DMS153 treated with DMSO at 0.1 percent for 48 hours (cell line): ENCODE measurements at regions not wholly inside any gene's neighbourhood (a gene's known extent, or its start where the extent isn't known, plus 50 kb on each side); places are given as distances from the start of the nearest gene placed in this dataset.

Source experiments
- DNase-seq: peaks from one replicate; lab custom pipeline; 2025; ENCODE audit not compliant: unreplicated experiment; lab: John Stamatoyannopoulos, UW

DNA sequence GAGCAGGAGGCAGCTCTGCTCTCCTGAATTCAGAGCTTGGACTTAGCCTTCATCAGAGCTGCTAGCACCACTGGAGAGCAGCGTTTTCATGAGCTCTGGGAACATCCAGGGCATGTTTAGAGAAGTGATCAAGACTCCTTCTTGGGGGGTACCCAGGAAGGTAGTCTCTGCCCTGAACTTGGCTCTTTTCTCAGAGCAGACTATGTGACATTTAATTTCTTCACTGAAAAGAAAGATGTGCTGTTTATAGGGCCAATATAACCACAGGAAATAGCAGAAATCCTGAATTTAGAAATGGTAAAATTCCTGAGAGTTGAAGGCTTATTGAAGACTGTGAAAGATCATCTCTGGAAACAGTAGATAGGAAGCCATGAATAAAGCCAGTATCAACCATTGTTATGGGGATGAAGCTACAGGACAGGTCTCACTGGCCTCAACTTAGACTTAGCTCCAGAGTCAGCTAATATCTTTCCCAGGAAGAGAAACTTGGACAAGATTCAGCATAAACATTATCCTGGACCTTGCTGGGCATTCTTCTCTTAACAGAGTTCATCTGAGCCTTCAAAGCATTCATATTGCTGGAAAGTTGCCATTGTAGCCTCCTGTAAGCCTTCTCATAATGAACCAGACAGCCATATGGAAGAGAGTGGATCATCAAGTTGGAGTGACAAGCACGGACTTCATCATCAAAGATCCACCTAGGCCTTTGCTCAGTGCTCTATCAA lies 386.6 kb upstream of the THBS1 start:
- DNase-seq, result no peak

DNA sequence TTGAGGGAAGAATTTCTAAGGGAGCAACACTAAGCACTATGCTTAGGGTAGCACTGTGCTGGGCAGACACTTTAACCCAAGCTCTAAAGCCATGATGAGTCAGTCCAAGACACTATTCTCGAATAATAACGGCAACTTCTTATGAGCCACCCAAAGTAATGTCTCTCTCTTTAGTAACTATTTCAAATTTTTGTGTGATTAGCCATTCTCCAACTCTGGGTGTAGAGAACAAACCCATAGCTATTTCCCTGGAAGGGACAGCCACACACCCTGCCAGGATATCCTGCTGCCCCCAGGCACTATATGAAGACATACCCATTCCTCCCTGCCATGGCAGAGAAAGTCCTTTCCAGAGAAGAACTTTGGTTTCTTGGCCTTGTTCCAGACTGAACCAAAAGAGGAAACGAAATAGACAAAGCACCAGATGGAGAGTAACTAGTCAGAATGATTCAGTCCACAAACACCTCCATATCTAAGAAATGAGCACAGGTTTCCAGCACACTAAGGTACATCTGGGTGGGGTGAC lies 384.9 kb upstream of the THBS1 start:
- no peak for DNase-seq

DNA sequence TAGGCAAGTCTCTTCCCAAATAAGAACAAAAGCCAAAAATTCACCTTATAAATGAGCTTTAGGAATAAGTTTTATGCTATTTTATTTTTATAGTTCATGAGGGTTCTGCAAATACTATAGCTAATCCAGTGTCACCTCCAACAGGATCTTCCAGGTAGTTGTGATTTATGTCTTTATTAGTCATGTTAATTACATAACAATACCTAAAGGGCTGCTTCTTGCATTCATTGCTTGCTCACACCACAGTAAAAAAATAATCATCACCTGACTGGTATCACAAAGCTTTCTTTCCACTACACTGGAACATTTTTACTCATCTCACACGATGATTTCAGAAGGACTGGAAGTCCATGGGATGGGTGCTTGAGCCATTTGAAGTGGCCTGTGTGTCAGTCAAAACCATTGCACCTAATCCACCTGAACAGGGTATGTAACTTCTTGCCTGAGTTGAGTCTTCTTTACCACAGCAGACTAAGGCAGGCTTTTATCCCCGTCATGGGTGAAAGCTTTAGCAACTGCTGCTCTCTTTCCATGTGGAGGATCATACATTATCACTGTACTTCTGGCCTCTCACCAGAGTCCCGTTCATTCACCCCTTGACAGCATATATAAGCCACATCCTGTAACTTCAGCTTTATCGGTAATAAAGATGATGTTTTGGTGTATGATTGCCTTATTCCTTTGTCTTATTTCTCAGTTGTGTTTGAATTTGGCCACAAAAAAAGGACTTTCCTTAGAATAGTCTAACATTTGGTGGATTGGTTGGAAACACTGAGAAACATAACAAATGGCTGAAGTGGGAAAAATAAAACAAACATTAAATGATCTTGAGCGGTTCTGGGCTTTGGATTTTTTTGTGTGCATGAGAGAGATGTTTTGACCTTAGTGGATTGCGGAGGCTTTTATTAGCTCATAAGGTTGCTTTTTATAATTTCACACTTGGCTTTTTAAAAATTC lies 382.6 kb upstream of the THBS1 start:
- DNase-seq, result no peak

DNA sequence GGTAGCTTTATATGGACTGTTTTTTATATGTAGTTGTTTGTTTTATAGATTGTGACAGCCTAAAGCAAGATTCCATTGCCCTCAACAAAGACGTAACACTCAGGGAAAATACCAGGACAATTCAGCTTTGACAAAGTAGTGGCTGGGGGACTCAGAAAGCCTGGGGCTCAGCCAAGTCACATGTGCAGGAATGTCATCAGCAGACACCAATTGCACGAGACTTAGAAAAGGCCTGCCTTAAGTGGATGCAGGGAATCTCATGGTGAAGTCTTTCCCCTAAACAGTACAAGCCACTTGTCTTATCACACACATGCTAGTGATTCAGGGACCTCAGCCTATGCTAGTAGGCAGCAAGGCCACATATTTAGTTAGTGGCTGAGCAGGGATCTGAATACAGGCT lies 381.8 kb upstream of the THBS1 start:
- no peak for DNase-seq

DNA sequence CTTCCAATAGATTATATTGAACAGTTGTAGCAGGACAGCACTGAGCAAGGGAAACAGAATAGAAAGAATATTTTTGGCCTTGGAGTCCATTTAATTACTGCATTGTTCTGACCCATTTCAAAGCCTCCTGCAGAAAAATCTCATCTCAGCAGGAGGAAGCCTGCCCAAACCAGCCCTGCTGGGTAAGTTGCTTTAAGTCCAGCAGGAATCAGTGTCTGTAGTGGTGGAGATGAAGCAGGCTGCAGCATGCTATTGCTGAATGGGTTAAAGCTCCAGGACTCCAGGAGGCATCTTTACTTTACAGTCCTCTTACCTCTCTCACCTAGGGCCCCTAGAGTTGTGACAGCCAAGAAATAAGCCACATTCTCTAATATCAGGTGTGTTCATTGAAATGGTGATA lies 380.3 kb upstream of the THBS1 start:
- no peak for DNase-seq

DNA sequence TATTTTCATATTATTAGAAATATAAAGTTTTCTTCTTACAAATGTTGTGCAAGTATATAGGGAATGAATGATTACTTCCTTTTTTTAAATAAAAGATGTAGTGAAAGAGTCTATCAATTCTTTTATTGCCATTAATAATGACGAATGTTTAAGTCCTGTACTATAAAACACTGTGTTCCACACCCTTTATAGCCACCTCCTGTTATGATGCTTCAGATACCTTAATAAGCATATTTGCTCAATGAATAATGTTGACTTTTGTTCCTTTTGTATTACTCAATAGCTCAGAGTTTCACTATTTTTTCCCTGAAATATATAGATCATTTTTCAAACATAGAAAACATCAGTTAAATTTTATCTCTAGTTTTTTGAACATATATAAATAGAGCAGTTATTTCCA lies 378.2 kb upstream of the THBS1 start:
- no peak for DNase-seq

DNA sequence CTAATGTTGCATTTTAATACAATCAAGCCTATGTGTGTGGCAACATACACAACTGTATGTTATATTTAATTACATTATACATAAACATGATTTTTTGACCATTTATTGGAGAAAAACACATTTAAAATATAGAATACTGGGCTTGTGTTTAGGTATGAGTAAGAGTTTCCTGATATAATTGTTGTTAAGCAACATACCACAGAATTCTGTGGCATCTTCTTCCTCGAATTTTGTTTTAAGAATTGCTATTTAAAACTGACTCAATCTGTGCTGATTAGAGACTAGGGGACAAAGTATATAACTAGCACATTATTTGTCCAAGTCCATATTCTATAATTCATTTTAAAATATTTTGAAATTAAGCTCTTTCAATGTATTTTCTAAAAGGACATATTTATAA lies 376.8 kb upstream of the THBS1 start:
- no peak for DNase-seq

DNA sequence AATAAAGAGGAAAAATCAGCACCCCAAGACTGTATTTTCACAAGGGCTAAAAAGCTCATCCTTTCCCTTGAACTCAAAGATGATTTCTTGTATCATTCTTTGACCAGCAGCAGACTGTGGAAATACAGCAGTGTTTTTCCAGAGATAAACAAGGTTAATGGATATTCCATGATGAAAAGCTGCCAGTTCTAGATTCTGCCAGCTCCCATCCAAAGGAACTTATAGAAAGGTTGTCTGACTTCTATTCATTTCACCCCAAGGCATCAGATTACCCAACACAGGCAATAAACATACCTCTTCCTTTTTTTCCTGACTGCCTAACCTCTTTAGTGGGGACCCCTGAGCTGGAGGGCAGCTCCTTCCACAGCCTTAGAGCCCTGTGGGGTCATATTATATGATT lies 375.8 kb upstream of the THBS1 start:
- no peak for DNase-seq

DNA sequence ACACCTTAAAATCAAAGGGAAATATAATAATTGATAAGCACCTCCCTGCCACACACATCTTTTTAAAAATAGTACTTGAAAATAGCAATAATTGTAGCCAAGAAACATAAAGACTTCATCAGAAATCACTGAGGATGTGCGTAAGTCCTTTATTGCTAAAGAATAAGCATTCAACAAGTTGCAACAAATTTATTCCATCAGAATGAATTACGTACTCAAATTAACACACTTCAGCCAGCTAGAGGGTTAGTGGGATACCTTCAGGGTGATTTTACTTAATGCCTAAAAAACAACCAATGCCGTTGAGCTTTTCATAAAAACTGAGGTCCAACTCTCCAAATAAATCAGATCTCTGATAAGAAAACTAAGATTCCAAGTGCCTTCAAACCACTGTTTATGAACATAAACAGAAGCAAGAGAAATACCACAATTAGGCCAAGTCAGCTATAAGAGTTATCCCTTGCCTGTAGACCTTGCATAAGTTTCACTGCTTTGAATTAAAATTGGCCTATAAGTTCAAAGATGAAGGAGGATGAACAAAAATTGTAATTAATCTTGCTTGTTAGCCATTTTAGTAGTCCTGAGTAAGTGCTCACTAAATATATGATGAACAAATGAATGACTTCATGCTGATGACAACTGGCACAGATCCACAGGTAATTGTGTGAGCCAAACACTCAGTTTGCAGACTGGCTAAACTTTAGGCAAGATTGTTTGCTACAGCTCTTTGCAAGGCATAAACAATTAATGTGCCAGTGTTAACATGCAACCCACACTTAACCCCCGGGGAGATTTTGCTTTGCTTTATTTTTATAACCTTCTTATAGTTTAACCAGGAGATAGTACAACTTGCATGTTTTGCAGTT lies 375.1 kb upstream of the THBS1 start:
- DNase-seq, result no peak

DNA sequence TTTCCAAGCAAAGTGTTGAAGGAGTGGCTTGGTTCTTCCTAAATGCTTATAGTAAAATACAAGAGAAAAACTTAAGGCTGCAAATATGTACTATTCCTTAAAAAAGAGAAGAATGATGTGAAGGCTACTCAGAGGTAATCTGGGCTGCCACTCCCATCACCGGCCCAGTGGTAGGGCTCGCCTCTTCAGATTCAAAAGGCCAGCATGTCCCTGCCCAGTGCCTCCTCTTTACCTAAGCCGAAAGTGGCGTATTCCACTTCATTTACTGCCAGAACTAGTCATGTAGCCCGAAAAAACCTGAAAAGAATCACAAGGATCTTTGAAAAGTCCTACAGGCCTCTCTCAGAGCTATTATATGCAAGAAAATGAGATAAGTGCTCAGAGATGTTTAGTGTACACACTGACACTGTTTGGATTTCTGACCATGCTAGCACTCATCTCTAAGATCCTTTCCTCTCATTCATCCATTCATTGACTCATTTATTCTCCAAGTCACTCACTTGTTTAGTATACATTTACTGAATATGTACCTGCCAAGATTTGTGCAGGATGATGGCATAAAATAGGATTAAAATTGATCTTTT lies 373.3 kb upstream of the THBS1 start:
- no peak for DNase-seq

DNA sequence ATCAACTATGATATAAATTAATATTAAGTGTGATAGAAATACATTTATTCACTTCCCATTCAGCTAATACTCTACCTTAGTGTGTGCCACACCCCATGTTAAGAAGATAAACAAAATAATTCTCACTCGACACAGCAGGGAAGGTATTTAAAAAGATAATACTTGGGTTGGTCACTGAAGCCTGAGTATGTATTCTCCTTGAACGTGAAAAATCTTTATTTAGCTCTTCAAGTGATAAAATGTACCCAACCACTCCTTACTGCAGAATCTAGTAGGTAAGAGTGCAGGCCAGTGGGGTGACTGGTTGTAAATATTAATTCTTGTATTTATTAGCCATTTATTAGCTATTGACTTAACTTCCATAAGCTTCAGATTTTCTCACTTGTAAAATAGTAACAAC lies 372.7 kb upstream of the THBS1 start:
- DNase-seq, result no peak

DNA sequence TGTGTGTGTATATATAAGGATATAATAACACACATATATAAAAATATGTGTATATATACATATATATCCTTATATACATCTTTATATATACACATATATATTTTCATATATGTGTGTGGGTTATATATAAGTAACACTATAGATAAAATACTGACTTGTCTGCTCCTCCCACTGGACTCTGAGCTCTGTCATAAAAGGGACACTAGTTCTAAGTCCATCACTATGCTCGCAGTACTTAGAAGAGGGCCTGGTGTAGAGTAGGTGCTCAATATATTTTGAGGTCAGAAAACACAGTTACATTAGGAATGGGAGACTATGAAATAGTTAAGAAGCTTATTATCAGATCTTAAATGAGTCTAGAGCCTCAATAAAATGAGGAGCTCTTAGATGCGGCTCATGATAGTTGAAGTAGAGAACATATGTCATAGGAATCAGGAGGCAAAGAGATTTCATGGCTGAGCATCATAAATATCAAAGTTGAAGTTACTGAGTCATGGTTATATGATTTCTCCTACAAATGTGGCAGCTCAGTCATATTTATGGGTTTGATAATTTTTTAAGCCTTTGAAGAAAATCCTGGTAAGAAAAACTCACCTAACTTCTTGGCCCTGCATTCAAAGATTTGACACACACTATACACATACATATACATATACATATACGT lies 371.2 kb upstream of the THBS1 start:
- DNase-seq, result no peak

DNA sequence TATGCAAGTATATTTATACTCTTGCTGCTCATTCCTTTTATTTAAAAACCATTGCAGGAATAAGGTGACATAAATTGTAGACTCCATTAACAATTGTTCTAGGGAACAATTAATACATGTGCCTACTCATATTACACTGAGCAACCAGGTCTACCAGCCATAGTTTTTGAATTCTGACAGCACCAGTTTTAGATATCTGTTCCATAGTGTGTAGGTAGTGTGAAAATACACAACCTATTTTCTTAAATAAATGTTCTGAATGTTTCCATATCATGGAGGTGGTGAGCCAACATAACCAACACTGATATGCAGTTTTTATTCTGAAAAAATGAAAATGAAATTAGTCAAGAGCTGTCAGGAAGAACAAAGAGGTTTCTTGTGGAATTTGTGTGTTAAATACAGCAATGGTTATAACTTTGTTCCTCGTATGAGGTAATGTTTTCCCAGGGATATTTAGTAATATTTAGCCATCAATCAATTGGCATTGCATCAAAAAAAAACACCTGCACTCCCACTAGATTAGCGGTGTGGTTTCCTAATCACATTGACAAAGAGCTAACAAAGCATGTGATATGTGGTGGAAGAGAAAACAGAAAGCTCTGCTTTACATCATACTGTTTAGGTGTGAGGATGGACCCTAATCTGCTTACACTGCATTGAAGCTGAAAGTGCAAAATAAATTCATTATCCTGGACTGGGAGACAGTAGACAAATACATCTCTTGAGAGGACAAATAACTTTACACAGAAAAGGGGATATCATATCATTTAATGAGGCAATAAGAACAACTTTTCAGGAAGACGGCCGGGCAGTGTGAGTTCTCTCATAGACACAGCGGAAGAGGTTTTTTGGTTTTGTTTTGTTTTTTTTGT lies 369.5 kb upstream of the THBS1 start:
- DNase-seq, result no peak

DNA sequence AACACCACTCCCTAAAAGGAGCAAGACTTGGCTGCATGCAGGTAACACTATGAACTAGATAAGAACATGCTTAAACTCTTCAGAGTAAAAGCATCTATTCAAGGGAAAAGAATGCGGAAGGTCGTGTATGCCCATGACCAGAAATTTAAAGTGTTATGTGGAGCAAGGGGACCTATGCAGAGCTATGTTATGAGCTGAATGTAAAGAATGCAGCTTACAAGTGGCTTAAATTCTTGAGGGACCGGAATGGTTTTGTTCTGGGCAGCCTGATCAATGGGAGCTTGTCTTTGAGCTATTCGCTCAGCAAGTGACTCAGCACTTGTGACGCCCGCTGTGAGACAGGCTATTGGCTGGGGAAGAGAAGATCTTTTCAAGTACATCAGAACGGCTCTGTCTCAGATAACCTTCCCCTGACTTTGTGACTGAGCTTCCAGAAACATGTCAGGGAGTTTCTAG lies 367.5 kb upstream of the THBS1 start:
- DNase-seq, result no peak

DNA sequence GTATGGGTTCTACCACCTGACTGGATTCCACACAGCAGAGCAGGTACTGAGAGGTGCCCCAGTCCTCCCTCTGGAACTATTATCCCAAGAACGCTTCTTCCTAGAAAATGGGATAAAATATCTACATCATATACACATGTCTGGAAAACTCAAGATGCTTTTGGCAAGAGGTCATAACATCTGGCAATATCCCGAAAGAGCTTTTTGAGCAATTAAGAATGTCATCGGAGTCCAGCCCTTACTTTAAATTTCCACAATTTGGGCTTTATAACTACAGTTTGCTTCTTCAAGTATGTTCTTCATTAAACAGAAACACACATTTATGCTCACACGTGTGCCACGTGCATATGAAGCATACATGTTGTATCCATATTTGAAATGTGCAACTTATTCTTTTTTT lies 365.9 kb upstream of the THBS1 start:
- DNase-seq, result no peak

DNA sequence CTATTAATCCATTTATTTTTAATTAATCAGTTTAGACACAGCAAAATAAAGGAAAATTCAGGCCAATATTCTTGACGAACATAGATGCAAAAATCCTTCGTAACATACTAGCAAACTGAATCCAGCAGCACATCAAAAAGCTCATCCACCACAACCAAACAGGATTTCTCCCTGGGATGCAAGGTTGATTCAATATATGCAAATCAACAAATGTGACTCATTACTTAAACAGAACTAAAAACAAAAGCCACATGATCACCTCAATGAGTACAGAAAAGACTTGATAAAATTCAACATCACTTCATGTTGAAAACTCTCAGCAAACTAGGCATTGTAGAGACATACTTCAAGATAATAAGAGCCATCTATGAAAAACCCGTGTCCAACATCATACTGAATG lies 364.1 kb upstream of the THBS1 start:
- DNase-seq, result no peak

DNA sequence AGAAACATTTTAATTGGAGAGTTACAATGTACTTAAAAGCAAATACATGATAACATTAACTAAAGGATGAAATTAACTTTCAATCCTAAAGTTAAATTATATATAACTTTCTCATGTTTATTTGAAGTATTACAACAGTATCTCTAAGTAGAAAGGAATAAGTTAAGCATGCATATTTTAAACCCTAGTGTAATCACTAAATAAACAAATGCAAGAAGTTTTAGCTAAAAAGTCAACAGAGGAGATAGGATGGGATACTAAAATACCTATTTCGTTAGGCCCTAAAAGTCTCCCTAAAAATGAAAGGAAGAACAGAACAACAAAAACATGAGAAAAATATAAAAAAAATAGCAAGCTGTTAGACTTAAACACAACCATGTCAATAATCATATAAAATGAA lies 361.3 kb upstream of the THBS1 start:
- DNase-seq, result no peak

DNA sequence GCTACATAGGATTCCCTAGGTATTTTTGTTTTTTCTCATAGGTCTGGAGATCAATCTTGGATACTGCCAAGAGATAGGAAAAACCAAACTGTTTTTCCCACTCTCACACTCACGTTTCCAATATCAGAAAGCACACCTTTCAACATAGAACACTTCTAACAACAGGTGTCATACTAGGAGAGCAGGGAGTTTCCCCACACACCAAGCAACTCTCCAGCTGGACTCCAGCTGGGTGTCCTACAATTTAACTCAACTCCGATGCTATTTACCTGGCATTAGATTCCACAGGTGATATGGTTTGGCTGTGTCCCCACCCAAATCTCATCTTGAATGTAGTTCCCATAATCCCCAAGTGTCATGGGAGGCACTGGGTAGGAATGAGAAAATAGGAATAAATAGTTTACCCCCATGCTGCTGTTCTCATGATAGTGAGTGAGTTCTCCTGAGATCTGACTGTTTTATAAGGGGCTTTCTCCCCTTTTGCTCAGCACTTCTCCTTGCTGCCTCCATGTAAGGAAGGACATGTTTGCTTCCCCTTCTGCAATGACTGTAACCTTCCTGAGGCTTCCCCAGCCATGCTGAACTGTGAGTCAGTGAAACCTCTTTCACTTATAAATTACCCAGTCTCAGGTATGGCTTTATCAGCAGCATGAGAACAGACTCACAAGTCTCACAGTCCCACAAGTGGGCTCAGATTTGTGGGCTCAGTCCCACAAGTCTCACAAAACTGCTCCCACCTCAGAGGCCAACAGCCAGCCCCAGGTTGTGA lies 354.5 kb upstream of the THBS1 start:
- DNase-seq, result no peak

DNA sequence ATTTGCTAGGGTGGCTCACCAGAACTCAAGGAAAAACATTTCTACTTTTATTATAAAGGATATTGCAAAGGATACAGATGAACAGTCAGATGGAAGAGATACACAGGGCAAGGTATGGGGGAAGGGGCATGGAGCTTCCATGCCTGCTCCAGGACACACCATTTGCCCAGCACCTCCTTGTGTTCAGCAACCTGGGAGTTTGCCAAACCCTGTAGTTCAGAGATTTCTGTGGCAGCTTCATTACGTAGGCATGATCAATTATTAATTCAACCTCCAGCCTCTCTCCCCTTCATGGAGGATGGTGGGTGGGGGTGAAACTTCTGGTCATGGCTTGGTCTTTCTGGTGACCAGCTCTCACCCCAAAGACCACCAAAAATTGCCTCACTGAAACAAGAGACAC lies 353.9 kb upstream of the THBS1 start:
- DNase-seq, result no peak
